Gastrocnemius medialis (tissue), 4 donors: ENCODE measurements at regions not wholly inside any gene's neighbourhood (a gene's known extent, or its start where the extent isn't known, plus 50 kb on each side); places are given as distances from the start of the nearest gene placed in this dataset.
"Not testable (repeated sequence)": the region's sequence is repeated elsewhere in the genome, so short reads cannot be mapped to it uniquely, and the experiment has no call there.

ENCODE experiments used
- ATAC-seq, 2 donors: fragments of 150-250 bp; one replicate each; pipeline ENCODE4 v1.9.1; 2016
- DNase-seq, 2 donors: peaks; one replicate each; pipeline ENCODE4 v3.0.0-alpha.2; 2019
- H3K27ac ChIP-seq, 4 donors: fragments of 200-600 bp; sonication (generic); 1 replicate in 1 of 4; 2 replicates in 3 of 4; pipeline ENCODE4 v1.5.1; 2016 to 2018; ENCODE audit warnings: mild to moderate bottlenecking in 2 of 4, moderate library complexity in 1 of 4
- H3K27me3 ChIP-seq, 3 donors: fragments of 200-600 bp; sonication (generic) in 2 of 3; 1 replicate in 1 of 3; 2 replicates in 2 of 3; pipeline versions ENCODE4 v1.5.1 to v1.6.0; 2016 to 2019; ENCODE audit warnings: mild to moderate bottlenecking in 1 of 3, moderate library complexity in 1 of 3
- H3K36me3 ChIP-seq, 2 donors: fragments of 200-600 bp; sonication (generic) in 1 of 2; one replicate each; pipeline ENCODE4 v1.5.1; 2017 to 2018
- H3K4me1 ChIP-seq, 2 donors: fragments of 200-600 bp; sonication (generic) in 1 of 2; one replicate each; pipeline ENCODE4 v1.5.1; 2016 to 2017; ENCODE audit warnings: mild to moderate bottlenecking in 2 of 2
- H3K4me3 ChIP-seq, 4 donors: fragments of 200-600 bp; sonication (generic) in 3 of 4; 1 replicate in 1 of 4; 2 replicates in 3 of 4; pipeline ENCODE4 v1.5.1; 2016 to 2019; ENCODE audit warnings: mild to moderate bottlenecking in 2 of 4
- H3K9me3 ChIP-seq, 3 donors: fragments of 200-600 bp; sonication (generic) in 2 of 3; 1 replicate in 1 of 3; 2 replicates in 2 of 3; pipeline ENCODE4 v1.5.1; 2016 to 2019
- CTCF ChIP-seq, 5 experiments: fragments of 450-650 bp in 3 of 5; fragments of 200-600 bp in 2 of 5; sonication (generic) in 2 of 5; IDR thresholded peaks in 4 of 5; conservative IDR thresholded peaks in 1 of 5; 1 replicate in 4 of 5; 2 replicates in 1 of 5; pipeline ENCODE4 v1.5.1; 2016 to 2019; ENCODE audit warnings: antibody characterized with exemption in 5 of 5, mild to moderate bottlenecking in 3 of 5, moderate library complexity in 3 of 5
- POLR2A ChIP-seq, 2 donors: fragments of 450-650 bp; IDR thresholded peaks; one replicate each; pipeline ENCODE4 v1.6.1; 2017; ENCODE audit warnings: antibody characterized with exemption in 2 of 2, mild to moderate bottlenecking in 2 of 2, moderate library complexity in 2 of 2
- in situ Hi-C, 4 donors: fragments of 200-750 bp; cut with MboI; loops; one replicate each; pipeline versions ENCODE4 v1.15.0 to v1.8.0; 2017; ENCODE audit warnings: low sequenced_read_pairs in 4 of 4
- intact Hi-C: fragments of 100-400 bp; cut with DNase I; formaldehyde crosslinking; loops from one replicate; pipeline ENCODE4 v1.15.1; 2023; ENCODE audit warnings: low total_unique reads

- Histone ChIP-seq H3K36me3 (no peaks in the 10 kb centered on the region), H3K4me1 (no peaks in the 10 kb centered on the region), H3K27me3 (no peaks in the 10 kb centered on the region), H3K27ac (no peak overlapping the region), H3K4me3 (no peak overlapping the region), H3K9me3 (no peaks in the 10 kb centered on the region)
- intact Hi-C loops: no loop called here
- DNase-seq: no peak
- no peak for ATAC-seq
- no peak for TF ChIP-seq POLR2A (IDR thresholded peaks at IDR 0.05)
- no peak for TF ChIP-seq CTCF (IDR thresholded peaks at IDR 0.05 in 4 of 5, conservative IDR thresholded peaks at IDR 0.05 in 1 of 5)
- in situ Hi-C loops: no loop called here
Measured at GRCh38 chrX:82711457-82711856, 796.6 kb upstream of the POU3F4 start.

GRCh38 chrX:82721891-82722290, 786.2 kb upstream of the POU3F4 start:
- no peak for ATAC-seq
- DNase-seq: no peak

GRCh38 chrX:82723806-82724205, 784.3 kb upstream of the POU3F4 start:
- in situ Hi-C loops: no loop called here
- no peak for TF ChIP-seq POLR2A (IDR thresholded peaks at IDR 0.05)
- TF ChIP-seq CTCF (IDR thresholded peaks at IDR 0.05 in 4 of 5, conservative IDR thresholded peaks at IDR 0.05 in 1 of 5): no peak

More at GRCh38 chrX:82721891-82722290, 786.2 kb upstream of the POU3F4 start:
- Histone ChIP-seq H3K27me3 (no peaks in the 10 kb centered on the region), H3K36me3 (no peaks in the 10 kb centered on the region), H3K4me1 (no peaks in the 10 kb centered on the region), H3K4me3 (no peak overlapping the region), H3K9me3 (no peaks in the 10 kb centered on the region), H3K27ac (no peak overlapping the region)
- in situ Hi-C loops: no loop called here
- TF ChIP-seq CTCF (IDR thresholded peaks at IDR 0.05 in 4 of 5, conservative IDR thresholded peaks at IDR 0.05 in 1 of 5): no peak
- TF ChIP-seq POLR2A (IDR thresholded peaks at IDR 0.05): no peak
- intact Hi-C loops: no loop called here

GRCh38 chrX:82727436-82727835, 780.7 kb upstream of the POU3F4 start:
- intact Hi-C loops, in situ Hi-C loops: not testable (repeated sequence)

More at GRCh38 chrX:82723806-82724205, 784.3 kb upstream of the POU3F4 start:
- Histone ChIP-seq H3K27ac (no peak overlapping the region), H3K4me1 (no peaks in the 10 kb centered on the region), H3K27me3 (no peaks in the 10 kb centered on the region), H3K4me3 (no peak overlapping the region), H3K36me3 (no peaks in the 10 kb centered on the region), H3K9me3 (no peaks in the 10 kb centered on the region)
- DNase-seq (no peak), ATAC-seq (no peak)
- intact Hi-C loops: no loop called here

GRCh38 chrX:82732861-82733260, 775.2 kb upstream of the POU3F4 start:
- Histone ChIP-seq H3K27ac (no peak overlapping the region), H3K27me3 (no peaks in the 10 kb centered on the region), H3K4me3 (no peak overlapping the region), H3K36me3 (no peaks in the 10 kb centered on the region), H3K4me1 (no peaks in the 10 kb centered on the region), H3K9me3 (no peaks in the 10 kb centered on the region)
- intact Hi-C loops (no loop called here), in situ Hi-C loops (no loop called here)
- ATAC-seq: no peak
- TF ChIP-seq CTCF (IDR thresholded peaks at IDR 0.05 in 4 of 5, conservative IDR thresholded peaks at IDR 0.05 in 1 of 5) (no peak), POLR2A (IDR thresholded peaks at IDR 0.05) (no peak)
- DNase-seq: no peak

More at GRCh38 chrX:82727436-82727835, 780.7 kb upstream of the POU3F4 start:
- not testable (repeated sequence) for ATAC-seq, H3K36me3 ChIP-seq, DNase-seq, H3K27me3 ChIP-seq, H3K4me1 ChIP-seq, H3K27ac ChIP-seq, H3K9me3 ChIP-seq, H3K4me3 ChIP-seq
